Stimulated activated CD8-positive, alpha-beta memory T cell treated with anti-CD3 and anti-CD28 coated beads, Interleukin-7, amount 100 ng/mL, for 24 hours (primary cell): ENCODE measurements at regions not wholly inside any gene's neighbourhood (a gene's known extent, or its start where the extent isn't known, plus 50 kb on each side); places are given as distances from the start of the nearest gene placed in this dataset.

Experiments
- DNase-seq: peaks from one replicate; pipeline ENCODE4 v3.0.0-alpha.2; 2020; ENCODE audit warnings: low read depth

- DNase-seq = no peak
Observed at GRCh38 chr4:140212194-140212593, 58.2 kb upstream of the MAML3 start.

GRCh38 chr4:140211693-140212092 is 57.7 kb upstream of the MAML3 start:
- DNase-seq = no peak

GRCh38 chr4:140211161-140211560 is 57.2 kb upstream of the MAML3 start:
- DNase-seq = no peak

GRCh38 chr4:140208921-140209320 is 54.9 kb upstream of the MAML3 start:
- DNase-seq = no peak
